WTC11 (cell line): ENCODE measurements at regions not wholly inside any gene's neighbourhood (a gene's known extent, or its start where the extent isn't known, plus 50 kb on each side); places are given as distances from the start of the nearest gene placed in this dataset.
"Not testable (repeated sequence)": the region's sequence is repeated elsewhere in the genome, so short reads cannot be mapped to it uniquely, and the experiment has no call there.

Experiments
- CBFB ChIP-seq: sonication (generic); formaldehyde crosslinking; IDR thresholded peaks from 2 replicates; pipeline ENCODE4 v1.8.1; 2022; ENCODE audit warnings: mild to moderate bottlenecking, low read depth, missing genetic modification reagents
- CTCF ChIP-seq: fragments of 200-600 bp; IDR thresholded peaks from 2 replicates; pipeline ENCODE4 v1.8.0; 2022; ENCODE audit warnings: antibody characterized with exemption
- FOXJ3 ChIP-seq: sonication (generic); formaldehyde crosslinking; IDR thresholded peaks from 2 replicates; pipeline ENCODE4 v1.9.0; 2021; ENCODE audit warnings: missing genetic modification reagents, mild to moderate bottlenecking, borderline replicate concordance
- NR3C1 ChIP-seq: sonication (generic); formaldehyde crosslinking; conservative IDR thresholded peaks from 2 replicates; pipeline ENCODE4 v1.8.1; 2023; ENCODE audit warnings: low read depth, mild to moderate bottlenecking, missing genetic modification reagents
- SOX15 ChIP-seq: fragments of 250-450 bp; sonication (Bioruptor Pico); IDR thresholded peaks from 2 replicates; pipeline ENCODE4 v1.9.0; 2021; ENCODE audit warnings: mild to moderate bottlenecking
- SP1 ChIP-seq: sonication (generic); formaldehyde crosslinking; conservative IDR thresholded peaks from 2 replicates; pipeline ENCODE4 v1.8.1; 2022; ENCODE audit warnings: missing genetic modification reagents
- USF2 ChIP-seq: sonication (generic); formaldehyde crosslinking; IDR thresholded peaks from 2 replicates; pipeline ENCODE4 v1.8.1; 2023; ENCODE audit warnings: mild to moderate bottlenecking, missing genetic modification reagents, moderate library complexity
- ZNF121 ChIP-seq: sonication (generic); formaldehyde crosslinking; IDR thresholded peaks from 2 replicates; pipeline ENCODE4 v1.8.0; 2023; ENCODE audit warnings: missing genetic modification reagents
- ZNF512 ChIP-seq: sonication (generic); formaldehyde crosslinking; IDR thresholded peaks from 2 replicates; pipeline ENCODE4 v1.8.1; 2022; ENCODE audit warnings: missing genetic modification reagents, borderline replicate concordance
- TF ChIP-seq, protein P1 (sequence below): sonication (generic); formaldehyde crosslinking; IDR thresholded peaks from 2 replicates; pipeline ENCODE4 v1.8.0; 2022; ENCODE audit warnings: mild to moderate bottlenecking, missing genetic modification reagents
- TF ChIP-seq, protein P2 (sequence below): sonication (generic); formaldehyde crosslinking; IDR thresholded peaks from 2 replicates; pipeline ENCODE4 v1.8.1; 2023; ENCODE audit warnings: mild to moderate bottlenecking, missing genetic modification reagents, borderline replicate concordance
- TF ChIP-seq, protein P3 (sequence below): sonication (generic); formaldehyde crosslinking; IDR thresholded peaks from 2 replicates; pipeline ENCODE4 v1.8.0; 2022; ENCODE audit warnings: mild to moderate bottlenecking, missing genetic modification reagents

DNA sequence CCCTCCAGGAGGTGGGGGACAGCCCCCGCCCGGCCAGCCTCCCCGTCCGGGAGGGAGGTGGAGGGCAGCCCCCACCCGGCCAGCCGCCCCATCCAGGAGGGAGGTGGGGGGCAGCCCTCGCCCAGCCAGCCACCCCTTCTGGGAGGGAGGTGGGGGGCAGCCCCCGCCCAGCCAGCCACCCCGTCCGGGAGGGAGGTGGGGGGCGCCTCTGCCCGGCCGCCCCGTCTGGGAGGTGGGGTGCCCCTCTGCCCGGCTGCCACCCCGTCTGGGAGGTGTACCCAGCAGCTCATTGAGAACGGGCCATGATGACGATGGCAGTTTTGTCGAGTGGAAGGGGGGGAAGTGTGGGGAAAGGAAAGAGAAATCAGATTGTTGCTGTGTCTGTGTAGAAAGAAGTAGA is 81.9 kb upstream of the NALF2 start:
- TF ChIP-seq, protein P1, sequence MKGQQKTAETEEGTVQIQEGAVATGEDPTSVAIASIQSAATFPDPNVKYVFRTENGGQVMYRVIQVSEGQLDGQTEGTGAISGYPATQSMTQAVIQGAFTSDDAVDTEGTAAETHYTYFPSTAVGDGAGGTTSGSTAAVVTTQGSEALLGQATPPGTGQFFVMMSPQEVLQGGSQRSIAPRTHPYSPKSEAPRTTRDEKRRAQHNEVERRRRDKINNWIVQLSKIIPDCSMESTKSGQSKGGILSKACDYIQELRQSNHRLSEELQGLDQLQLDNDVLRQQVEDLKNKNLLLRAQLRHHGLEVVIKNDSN (CRISPR knock-in tag) = not testable (repeated sequence)
- TF ChIP-seq ZNF512 (CRISPR knock-in tag); NR3C1 (CRISPR knock-in tag); CTCF; FOXJ3 (CRISPR knock-in tag); SP1 (CRISPR knock-in tag); ZNF121; CBFB (CRISPR knock-in tag); USF2 (CRISPR knock-in tag); SOX15: not testable (repeated sequence)
- TF ChIP-seq, protein P2, sequence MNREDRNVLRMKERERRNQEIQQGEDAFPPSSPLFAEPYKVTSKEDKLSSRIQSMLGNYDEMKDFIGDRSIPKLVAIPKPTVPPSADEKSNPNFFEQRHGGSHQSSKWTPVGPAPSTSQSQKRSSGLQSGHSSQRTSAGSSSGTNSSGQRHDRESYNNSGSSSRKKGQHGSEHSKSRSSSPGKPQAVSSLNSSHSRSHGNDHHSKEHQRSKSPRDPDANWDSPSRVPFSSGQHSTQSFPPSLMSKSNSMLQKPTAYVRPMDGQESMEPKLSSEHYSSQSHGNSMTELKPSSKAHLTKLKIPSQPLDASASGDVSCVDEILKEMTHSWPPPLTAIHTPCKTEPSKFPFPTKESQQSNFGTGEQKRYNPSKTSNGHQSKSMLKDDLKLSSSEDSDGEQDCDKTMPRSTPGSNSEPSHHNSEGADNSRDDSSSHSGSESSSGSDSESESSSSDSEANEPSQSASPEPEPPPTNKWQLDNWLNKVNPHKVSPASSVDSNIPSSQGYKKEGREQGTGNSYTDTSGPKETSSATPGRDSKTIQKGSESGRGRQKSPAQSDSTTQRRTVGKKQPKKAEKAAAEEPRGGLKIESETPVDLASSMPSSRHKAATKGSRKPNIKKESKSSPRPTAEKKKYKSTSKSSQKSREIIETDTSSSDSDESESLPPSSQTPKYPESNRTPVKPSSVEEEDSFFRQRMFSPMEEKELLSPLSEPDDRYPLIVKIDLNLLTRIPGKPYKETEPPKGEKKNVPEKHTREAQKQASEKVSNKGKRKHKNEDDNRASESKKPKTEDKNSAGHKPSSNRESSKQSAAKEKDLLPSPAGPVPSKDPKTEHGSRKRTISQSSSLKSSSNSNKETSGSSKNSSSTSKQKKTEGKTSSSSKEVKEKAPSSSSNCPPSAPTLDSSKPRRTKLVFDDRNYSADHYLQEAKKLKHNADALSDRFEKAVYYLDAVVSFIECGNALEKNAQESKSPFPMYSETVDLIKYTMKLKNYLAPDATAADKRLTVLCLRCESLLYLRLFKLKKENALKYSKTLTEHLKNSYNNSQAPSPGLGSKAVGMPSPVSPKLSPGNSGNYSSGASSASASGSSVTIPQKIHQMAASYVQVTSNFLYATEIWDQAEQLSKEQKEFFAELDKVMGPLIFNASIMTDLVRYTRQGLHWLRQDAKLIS (CRISPR knock-in tag) = not testable (repeated sequence)
- TF ChIP-seq, protein P3, sequence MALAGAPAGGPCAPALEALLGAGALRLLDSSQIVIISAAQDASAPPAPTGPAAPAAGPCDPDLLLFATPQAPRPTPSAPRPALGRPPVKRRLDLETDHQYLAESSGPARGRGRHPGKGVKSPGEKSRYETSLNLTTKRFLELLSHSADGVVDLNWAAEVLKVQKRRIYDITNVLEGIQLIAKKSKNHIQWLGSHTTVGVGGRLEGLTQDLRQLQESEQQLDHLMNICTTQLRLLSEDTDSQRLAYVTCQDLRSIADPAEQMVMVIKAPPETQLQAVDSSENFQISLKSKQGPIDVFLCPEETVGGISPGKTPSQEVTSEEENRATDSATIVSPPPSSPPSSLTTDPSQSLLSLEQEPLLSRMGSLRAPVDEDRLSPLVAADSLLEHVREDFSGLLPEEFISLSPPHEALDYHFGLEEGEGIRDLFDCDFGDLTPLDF (CRISPR knock-in tag) = not testable (repeated sequence)
